Neuronal stem cell (in vitro differentiated cells): ENCODE measurements at regions not wholly inside any gene's neighbourhood (a gene's known extent, or its start where the extent isn't known, plus 50 kb on each side); places are given as distances from the start of the nearest gene placed in this dataset.

Experiments used
- DNase-seq: peaks from one replicate; pipeline ENCODE4 v3.0.0-alpha.2; 2013; ENCODE audit warnings: low spot score
- H2AFZ ChIP-seq: one replicate; pipeline ENCODE4 v1.6.1; 2013; ENCODE audit warnings: mild to moderate bottlenecking, low read length, inconsistent platforms
- H2AK5ac ChIP-seq: 2 replicates; pipeline ENCODE4 v1.6.1; 2013; ENCODE audit warnings: low read depth, mild to moderate bottlenecking, inconsistent platforms, low read length, moderate library complexity, mixed read lengths
- H2BK120ac ChIP-seq: 2 replicates; pipeline ENCODE4 v1.6.1; 2013; ENCODE audit warnings: low read depth, mild to moderate bottlenecking, inconsistent platforms, low read length, moderate library complexity, mixed read lengths
- H2BK12ac ChIP-seq: one replicate; pipeline ENCODE4 v1.6.1; 2013; ENCODE audit warnings: low read length, inconsistent platforms
- H2BK15ac ChIP-seq: 2 replicates; pipeline ENCODE4 v1.6.1; 2013; ENCODE audit warnings: mild to moderate bottlenecking, low read length, inconsistent platforms, mixed read lengths
- H2BK5ac ChIP-seq: one replicate; pipeline ENCODE4 v1.6.1; 2013; ENCODE audit warnings: inconsistent platforms, mild to moderate bottlenecking, low read length, moderate library complexity
- H3K14ac ChIP-seq: one replicate; pipeline ENCODE4 v1.6.1; 2013; ENCODE audit warnings: low read length, inconsistent platforms
- H3K18ac ChIP-seq: 2 replicates; pipeline ENCODE4 v1.6.1; 2013; ENCODE audit warnings: low read length, inconsistent platforms
- H3K23ac ChIP-seq: 2 replicates; pipeline ENCODE4 v1.6.1; 2013; ENCODE audit warnings: low read depth, mild to moderate bottlenecking, mixed read lengths, low read length, inconsistent platforms; ENCODE audit not compliant: poor library complexity
- H3K27ac ChIP-seq: replicated peaks from 3 replicates; pipeline ENCODE4 v1.5.1; 2013; ENCODE audit warnings: low read length, inconsistent platforms
- H3K27me3 ChIP-seq, 3 experiments: 2 replicates each; pipeline ENCODE4 v1.6.1; 2013; ENCODE audit warnings: low read length in 3 of 3, mild to moderate bottlenecking in 2 of 3, inconsistent platforms in 1 of 3, low read depth in 1 of 3, mixed read lengths in 1 of 3, moderate library complexity in 1 of 3; ENCODE audit not compliant: control insufficient read depth in 3 of 3, insufficient read depth in 3 of 3
- H3K36me3 ChIP-seq, 2 donors: replicated peaks in 1 of 2; 2 replicates each; pipeline ENCODE4 v1.6.1; 2013; ENCODE audit warnings: low read length in 2 of 2; ENCODE audit not compliant: control insufficient read depth in 2 of 2, insufficient read depth in 2 of 2
- H3K4ac ChIP-seq: 2 replicates; pipeline ENCODE4 v1.6.1; 2013; ENCODE audit warnings: inconsistent platforms, mild to moderate bottlenecking, low read length, moderate library complexity
- H3K4me1 ChIP-seq, 2 donors: 1 replicate in 1 of 2; 2 replicates in 1 of 2; pipeline ENCODE4 v1.6.1; 2013; ENCODE audit warnings: low read length in 2 of 2, low read depth in 1 of 2; ENCODE audit not compliant: control insufficient read depth in 2 of 2, insufficient read depth in 1 of 2
- H3K4me2 ChIP-seq: one replicate; pipeline ENCODE4 v1.6.1; 2013; ENCODE audit warnings: mild to moderate bottlenecking, low read length, inconsistent platforms; ENCODE audit not compliant: insufficient read depth, poor library complexity, severe bottlenecking
- H3K4me3 ChIP-seq, 2 donors: 2 replicates each; pipeline ENCODE4 v1.5.1; 2013; ENCODE audit warnings: low read length in 2 of 2, mild to moderate bottlenecking in 2 of 2, inconsistent platforms in 1 of 2, moderate library complexity in 1 of 2
- H3K79me1 ChIP-seq: one replicate; pipeline ENCODE4 v1.6.1; 2013; ENCODE audit warnings: low read depth, mild to moderate bottlenecking, inconsistent platforms, low read length, moderate library complexity
- H3K9ac ChIP-seq: one replicate; pipeline ENCODE4 v1.6.1; 2013; ENCODE audit warnings: mild to moderate bottlenecking, low read depth, low read length, inconsistent platforms; ENCODE audit not compliant: poor library complexity
- H3K9me3 ChIP-seq, 2 donors: replicated peaks in 1 of 2; 2 replicates each; pipeline versions ENCODE3 to v1.6.1; 2013; ENCODE audit warnings: low read length in 2 of 2, mild to moderate bottlenecking in 2 of 2, inconsistent platforms in 1 of 2, low read depth in 1 of 2, mixed read lengths in 1 of 2, moderate library complexity in 1 of 2; ENCODE audit not compliant: control insufficient read depth in 2 of 2, insufficient read depth in 1 of 2
- H4K8ac ChIP-seq: one replicate; pipeline ENCODE4 v1.6.1; 2013; ENCODE audit warnings: low read depth, mild to moderate bottlenecking, inconsistent platforms, low read length, moderate library complexity
- H4K91ac ChIP-seq: one replicate; pipeline ENCODE4 v1.6.1; 2013; ENCODE audit warnings: low read length, low read depth, mild to moderate bottlenecking, inconsistent platforms; ENCODE audit not compliant: poor library complexity
- WGBS, 2 donors: extraction: QIAGEN DNeasy Blood & Tissue Kit; methylation state at CpG; one replicate each; pipeline ENCODE4 v1.1.7; 2013; ENCODE audit warnings: missing lambda C conversion rate in 2 of 2, mixed read lengths in 1 of 2; ENCODE audit not compliant: insufficient read length in 2 of 2, insufficient replicate concordance in 1 of 2; ENCODE audit errors: extremely low coverage in 2 of 2; 5-methylcytosine and 5-hydroxymethylcytosine counted together

- Histone ChIP-seq H3K9me3 (peaks cover 0 to 2% of the 10 kb centered on the region in 2 donors), H3K9ac (no peak overlapping the region)
Measured at GRCh38 chr1:181160322-181160721, 71.8 kb downstream of the IER5 start.

GRCh38 chr1:181160998-181161870 lies 72.7 kb downstream of the IER5 start:
- Histone ChIP-seq H2BK120ac (no peak overlapping the region), H2BK15ac (no peak overlapping the region), H3K9me3 (peaks cover 0 to 2% of the 10 kb centered on the region in 2 donors), H3K36me3 (no peaks in the 10 kb centered on the region), H3K23ac (no peak overlapping the region), H2AK5ac (no peak overlapping the region), H3K79me1 (no peaks in the 10 kb centered on the region), H4K91ac (no peak overlapping the region), H3K27ac (no peak overlapping the region), H3K4me2 (no peak overlapping the region), H3K4me3 (peak overlapping the region in 1 of 2 donors; percentile 30), H2BK12ac (no peak overlapping the region), H3K14ac (peak overlapping the region; percentile 83), H3K4ac (no peak overlapping the region), H3K9ac (no peak overlapping the region), H3K18ac (peak overlapping the region; percentile 54), H3K27me3 (no peaks in the 10 kb centered on the region), H2AFZ (no peak overlapping the region), H2BK5ac (no peak overlapping the region), H3K4me1 (no peaks in the 10 kb centered on the region), H4K8ac (no peak overlapping the region)
- no peak for DNase-seq
- no CpG with 5 or more reads among the region's 15 CpGs for WGBS, 2 donors

More at GRCh38 chr1:181160322-181160721, 71.8 kb downstream of the IER5 start:
- H3K4me2 ChIP-seq, result no peak overlapping the region
- H3K4me3 ChIP-seq, result no peak overlapping the region
- no peak overlapping the region for H2AFZ ChIP-seq
- no peaks in the 10 kb centered on the region for H3K36me3 ChIP-seq
- no peak overlapping the region for H3K14ac ChIP-seq
- no peaks in the 10 kb centered on the region for H3K27me3 ChIP-seq
- no peak overlapping the region for H2BK5ac ChIP-seq
- no peak overlapping the region for H3K4ac ChIP-seq
- no peak overlapping the region for H3K23ac ChIP-seq
- H3K79me1 ChIP-seq, result no peaks in the 10 kb centered on the region
- H3K4me1 ChIP-seq, result no peaks in the 10 kb centered on the region
- no peak overlapping the region for H2BK120ac ChIP-seq
- no peak for DNase-seq
- WGBS, 2 donors, result no CpG with 5 or more reads among the region's 3 CpGs
- H4K91ac ChIP-seq, result no peak overlapping the region
- no peak overlapping the region for H2BK15ac ChIP-seq
- H2BK12ac ChIP-seq, result no peak overlapping the region
- no peak overlapping the region for H4K8ac ChIP-seq
- H3K18ac ChIP-seq, result no peak overlapping the region
- H2AK5ac ChIP-seq, result no peak overlapping the region
- H3K27ac ChIP-seq, result no peak overlapping the region

GRCh38 chr1:181163662-181164061 lies 75.2 kb downstream of the IER5 start:
- Histone ChIP-seq H3K36me3 (no peaks in the 10 kb centered on the region), H3K9ac (no peak overlapping the region), H2BK5ac (no peak overlapping the region), H3K4me2 (no peak overlapping the region), H3K18ac (no peak overlapping the region), H3K4me1 (no peaks in the 10 kb centered on the region), H2BK12ac (no peak overlapping the region), H2AK5ac (no peak overlapping the region), H4K91ac (no peak overlapping the region), H3K14ac (no peak overlapping the region), H3K79me1 (no peaks in the 10 kb centered on the region), H3K4me3 (no peak overlapping the region), H2BK120ac (no peak overlapping the region), H3K4ac (no peak overlapping the region), H3K9me3 (peaks cover 0 to 2% of the 10 kb centered on the region in 2 donors), H2BK15ac (no peak overlapping the region), H3K27ac (no peak overlapping the region), H3K23ac (no peak overlapping the region), H4K8ac (no peak overlapping the region), H3K27me3 (peaks cover 0 to 2% (median 0%) of the 10 kb centered on the region in 3 experiments), H2AFZ (no peak overlapping the region)
- DNase-seq, result no peak

GRCh38 chr1:181166377-181167196 lies 78.1 kb downstream of the IER5 start:
- Histone ChIP-seq H3K4ac (no peak overlapping the region), H3K27ac (no peak overlapping the region), H2BK15ac (no peak overlapping the region), H2BK12ac (no peak overlapping the region), H3K9me3 (peaks cover 0 to 2% of the 10 kb centered on the region in 2 donors), H4K91ac (no peak overlapping the region), H4K8ac (no peak overlapping the region), H2BK5ac (no peak overlapping the region), H3K23ac (no peak overlapping the region), H3K14ac (no peak overlapping the region), H3K4me2 (no peak overlapping the region), H3K36me3 (no peaks in the 10 kb centered on the region), H2AK5ac (no peak overlapping the region), H2BK120ac (no peak overlapping the region), H3K79me1 (no peaks in the 10 kb centered on the region), H3K18ac (no peak overlapping the region), H3K4me1 (no peaks in the 10 kb centered on the region), H2AFZ (peak overlapping the region; percentile 72), H3K4me3 (no peak overlapping the region), H3K9ac (no peak overlapping the region), H3K27me3 (peaks cover 0 to 2% (median 0%) of the 10 kb centered on the region in 3 experiments)
- DNase-seq, result peak; percentile 67
- no CpG with 5 or more reads among the region's 14 CpGs for WGBS, 2 donors
